ENCODE measurements at regions not wholly inside any gene's neighbourhood (a gene's known extent, or its start where the extent isn't known, plus 50 kb on each side); places are given as distances from the start of the nearest gene placed in this dataset.

DNA sequence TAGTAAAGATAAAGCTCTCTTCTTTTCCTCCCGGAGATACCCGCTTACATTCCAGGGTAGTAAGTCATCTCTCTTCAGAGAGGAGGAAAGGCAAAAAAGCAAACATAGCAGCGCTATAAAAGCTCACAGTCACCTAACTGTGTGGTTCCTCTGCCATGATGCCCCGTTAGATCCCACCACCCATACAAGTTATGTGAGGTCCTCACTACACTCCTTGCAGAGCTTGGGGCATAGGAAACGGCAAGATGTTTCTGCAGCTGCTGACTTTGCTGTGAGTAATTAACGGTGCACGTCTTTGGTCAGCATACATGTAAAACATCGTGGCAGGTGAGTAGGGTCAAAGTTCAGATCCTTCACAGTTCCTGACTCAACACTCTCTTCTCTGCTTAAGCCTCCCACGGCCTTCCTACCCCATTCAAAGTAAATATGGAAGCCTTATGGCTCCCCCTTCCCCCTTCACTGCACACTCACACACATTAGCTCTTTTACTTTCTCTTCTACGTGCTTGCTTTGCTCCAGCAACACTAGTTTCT lies 218.9 kb downstream of the DIRAS2 start:
- TF ChIP-seq EZH2 (IDR thresholded peaks at IDR 0.05; ENCODE audit: borderline replicate concordance, low read depth, low read length, poor library complexity, severe bottlenecking), result no peak
- TF ChIP-seq CTCF (conservative IDR thresholded peaks at IDR 0.05; ENCODE audit: low read depth, low read length), result no peak
- DNase-seq (ENCODE audit: low spot score), result no peak
- no peaks in the 10 kb centered on the region for H3K36me3 ChIP-seq (ENCODE audit: insufficient read depth, low read length, poor library complexity, severe bottlenecking)
- ChIA-PET POLR2A (ENCODE audit: low non-redundant PET) (no interaction called here), CTCF (no interaction called here)
- intact Hi-C loops (cut with micrococcal nuclease; ENCODE audit: unreplicated experiment), result no loop called here
- H3K4me3 ChIP-seq (ENCODE audit: low read depth, low read length, poor library complexity, severe bottlenecking), result no peak overlapping the region
- H3K27ac ChIP-seq (ENCODE audit: low read depth, low read length, poor library complexity, severe bottlenecking), result no peak overlapping the region
- H3K4me1 ChIP-seq (ENCODE audit: insufficient read depth, low read length, poor library complexity, severe bottlenecking), result no peaks in the 10 kb centered on the region
- H3K27me3 ChIP-seq (replicated peaks; ENCODE audit: insufficient read depth, low read depth, low read length, poor library complexity), result no peaks in the 10 kb centered on the region
- BruUV-seq (replicated peaks), result no TSS peak
- H3K9me3 ChIP-seq (ENCODE audit: low read depth, low read length, poor library complexity, severe bottlenecking), result no peaks in the 10 kb centered on the region

GRCh38 chr9:90428517-90428916 lies 214.1 kb downstream of the DIRAS2 start:
- POLR2A ChIA-PET (ENCODE audit: low non-redundant PET), result no interaction called here
- intact Hi-C loops (cut with micrococcal nuclease; ENCODE audit: unreplicated experiment), result no loop called here
- Histone ChIP-seq H3K27ac (ENCODE audit: low read depth, low read length, poor library complexity, severe bottlenecking) (no peak overlapping the region), H3K9me3 (ENCODE audit: low read depth, low read length, poor library complexity, severe bottlenecking) (no peaks in the 10 kb centered on the region), H3K4me1 (ENCODE audit: insufficient read depth, low read length, poor library complexity, severe bottlenecking) (no peaks in the 10 kb centered on the region), H3K27me3 (replicated peaks; ENCODE audit: insufficient read depth, low read depth, low read length, poor library complexity) (no peaks in the 10 kb centered on the region), H3K4me3 (ENCODE audit: low read depth, low read length, poor library complexity, severe bottlenecking) (no peak overlapping the region), H3K36me3 (ENCODE audit: insufficient read depth, low read length, poor library complexity, severe bottlenecking) (no peaks in the 10 kb centered on the region)
- TF ChIP-seq EZH2 (IDR thresholded peaks at IDR 0.05; ENCODE audit: borderline replicate concordance, low read depth, low read length, poor library complexity, severe bottlenecking), result no peak
- no peak for TF ChIP-seq CTCF (conservative IDR thresholded peaks at IDR 0.05; ENCODE audit: low read depth, low read length)
- no TSS peak for BruUV-seq (replicated peaks)
- CTCF ChIA-PET, result no interaction called here
- no peak for DNase-seq (ENCODE audit: low spot score)

GRCh38 chr9:90432951-90433350 lies 209.7 kb downstream of the DIRAS2 start:
- DNase-seq (ENCODE audit: low spot score), result no peak
- Histone ChIP-seq H3K9me3 (ENCODE audit: low read depth, low read length, poor library complexity, severe bottlenecking) (no peaks in the 10 kb centered on the region), H3K4me1 (ENCODE audit: insufficient read depth, low read length, poor library complexity, severe bottlenecking) (peaks cover 4% of the 10 kb centered on the region), H3K36me3 (ENCODE audit: insufficient read depth, low read length, poor library complexity, severe bottlenecking) (no peaks in the 10 kb centered on the region), H3K27ac (ENCODE audit: low read depth, low read length, poor library complexity, severe bottlenecking) (no peak overlapping the region), H3K27me3 (replicated peaks; ENCODE audit: insufficient read depth, low read depth, low read length, poor library complexity) (no peaks in the 10 kb centered on the region), H3K4me3 (ENCODE audit: low read depth, low read length, poor library complexity, severe bottlenecking) (peak overlapping the region; percentile 40)
- intact Hi-C loops (cut with micrococcal nuclease; ENCODE audit: unreplicated experiment), result no loop called here
- ChIA-PET POLR2A (ENCODE audit: low non-redundant PET) (no interaction called here), CTCF (interaction anchor here (0.5 kb wide), 1 partner anchor 540 kb away, joined by 3 read pairs; no protein-coding TSS in a partner anchor)
- TF ChIP-seq CTCF (conservative IDR thresholded peaks at IDR 0.05; ENCODE audit: low read depth, low read length), result no peak
- TF ChIP-seq EZH2 (IDR thresholded peaks at IDR 0.05; ENCODE audit: borderline replicate concordance, low read depth, low read length, poor library complexity, severe bottlenecking), result no peak
- no TSS peak for BruUV-seq (replicated peaks)
